C4-2B (cell line): ENCODE measurements at regions not wholly inside any gene's neighbourhood (a gene's known extent, or its start where the extent isn't known, plus 50 kb on each side); places are given as distances from the start of the nearest gene placed in this dataset.

Experiments used
- CTCF ChIP-seq: fragments of 450-650 bp; conservative IDR thresholded peaks from 2 replicates; pipeline ENCODE4 v1.5.1; 2017; ENCODE audit warnings: mild to moderate bottlenecking
- ZFX ChIP-seq: fragments of 450-650 bp; IDR thresholded peaks from 2 replicates; pipeline ENCODE4 v1.6.1; 2017

GRCh38 chr2:34147780-34148179 lies 548.7 kb upstream of the FAM98A start:
- no peak for TF ChIP-seq CTCF
- no peak for TF ChIP-seq ZFX
